Transverse colon (tissue), 4 donors: ENCODE measurements at regions not wholly inside any gene's neighbourhood (a gene's known extent, or its start where the extent isn't known, plus 50 kb on each side); places are given as distances from the start of the nearest gene placed in this dataset.

Source experiments
- DNase-seq: peaks from one replicate; pipeline ENCODE4 v3.0.0-alpha.2; 2019
- H3K27ac ChIP-seq, 4 donors: fragments of 200-600 bp; sonication (generic); 2 replicates each; pipeline ENCODE4 v1.5.1; 2016 to 2018; ENCODE audit warnings: inconsistent platforms in 4 of 4
- H3K27me3 ChIP-seq: fragments of 200-600 bp; sonication (generic); 2 replicates; pipeline ENCODE4 v1.5.1; 2017; ENCODE audit warnings: inconsistent platforms
- H3K36me3 ChIP-seq, 4 donors: fragments of 200-600 bp; sonication (generic); 2 replicates each; pipeline ENCODE4 v1.5.1; 2017 to 2019; ENCODE audit warnings: inconsistent platforms in 4 of 4
- H3K4me1 ChIP-seq, 4 donors: fragments of 200-600 bp; sonication (generic); 2 replicates each; pipeline ENCODE4 v1.5.1; 2017 to 2020; ENCODE audit warnings: inconsistent platforms in 4 of 4
- H3K4me3 ChIP-seq, 4 donors: fragments of 200-600 bp; sonication (generic); 1 replicate in 1 of 4; 2 replicates in 3 of 4; pipeline versions ENCODE4 v1.5.1 to v1.6.1; 2017 to 2019; ENCODE audit warnings: inconsistent platforms in 4 of 4
- H3K9me3 ChIP-seq, 2 donors: fragments of 200-600 bp; sonication (generic); 2 replicates each; pipeline ENCODE4 v1.5.1; 2017 to 2019; ENCODE audit warnings: inconsistent platforms in 2 of 2
- EP300 ChIP-seq: sonication (generic); formaldehyde crosslinking; IDR thresholded peaks from one replicate; pipeline ENCODE4 v1.6.1; 2017; ENCODE audit warnings: antibody characterized with exemption, low read depth
- POLR2A ChIP-seq: fragments of 450-650 bp; IDR thresholded peaks from one replicate; pipeline ENCODE4 v1.6.1; 2016; ENCODE audit warnings: antibody characterized with exemption, mild to moderate bottlenecking, moderate library complexity
- POLR2AphosphoS5 ChIP-seq, 3 donors: sonication (generic); formaldehyde crosslinking; IDR thresholded peaks; one replicate each; pipeline ENCODE4 v1.6.1; 2016; ENCODE audit warnings: antibody characterized with exemption in 3 of 3
- WGBS, 2 donors: methylation state at CpG; one replicate each; pipeline ENCODE4 v1.1.5; 2018; ENCODE audit warnings: low coverage in 1 of 2; 5-methylcytosine and 5-hydroxymethylcytosine counted together
- in situ Hi-C, 4 donors: fragments of 200-750 bp; cut with MboI; loops; one replicate each; pipeline versions ENCODE4 v1.15.0 to v1.15.1; 2017; ENCODE audit warnings: low sequenced_read_pairs in 3 of 4, low pct_ligation_motif_present in 1 of 4, low pct_unique_long_range_greater_than_20kb in 1 of 4
- intact Hi-C: fragments of 100-400 bp; cut with DNase I; formaldehyde crosslinking; loops from one replicate; pipeline ENCODE4 v1.15.1; 2023; ENCODE audit warnings: low total_unique reads
- TF ChIP-seq, protein P1 (sequence below), 5 experiments: fragments of 200-600 bp in 3 of 5; fragments of 450-650 bp in 2 of 5; sonication (generic) in 3 of 5; IDR thresholded peaks; 1 replicate in 2 of 5; 2 replicates in 3 of 5; pipeline ENCODE4 v1.5.1; 2016 to 2017; ENCODE audit warnings: antibody characterized with exemption in 5 of 5, inconsistent platforms in 3 of 5, mild to moderate bottlenecking in 2 of 5, moderate library complexity in 1 of 5

DNA sequence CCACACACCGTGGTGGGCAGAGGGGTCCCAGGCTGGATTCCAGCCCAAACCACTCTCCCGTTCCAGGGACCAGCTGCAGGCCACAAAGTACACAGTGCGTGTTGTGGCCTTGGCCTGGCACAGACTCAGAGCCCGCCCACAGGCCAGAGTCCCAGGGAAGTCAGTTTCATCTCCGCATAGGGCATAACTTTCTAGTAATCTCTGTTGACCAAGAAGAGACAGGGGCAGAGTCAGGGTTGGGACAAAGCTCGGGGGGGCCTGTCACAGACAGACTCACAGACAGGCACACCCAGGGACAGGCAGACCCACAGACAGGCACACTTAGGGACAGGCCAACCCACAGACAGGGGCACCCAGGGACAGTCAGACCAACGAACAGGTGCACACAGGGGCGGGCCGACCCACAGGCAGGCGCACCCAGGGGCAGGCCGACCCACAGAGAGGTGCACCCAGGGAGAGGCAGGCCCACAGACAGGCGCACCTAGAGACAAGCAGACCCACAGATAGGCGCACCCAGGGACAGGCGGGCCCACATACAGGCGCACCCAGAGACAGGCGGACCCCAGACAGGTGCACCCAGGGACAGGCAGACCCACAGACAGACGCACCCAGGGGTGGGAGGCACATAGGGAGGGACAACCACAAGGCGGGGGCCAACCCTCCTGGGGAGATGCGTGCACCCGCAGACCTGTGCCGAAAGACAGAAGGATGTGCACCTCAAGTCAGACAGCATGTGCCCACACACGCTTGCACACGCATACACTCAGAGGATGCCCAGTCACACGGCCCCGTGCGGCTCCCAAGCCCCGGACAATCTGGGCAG, 323.3 kb upstream of the RTL1 start:
- peaks cover 0 to 4% (median 0%) of the 10 kb centered on the region in 4 donors for H3K4me1 ChIP-seq
- DNase-seq = peak; percentile 31
- WGBS, 2 donors = 30 to 63% methylated on average over 2 to 25 of the region's 27 CpGs
- TF ChIP-seq, protein P1, sequence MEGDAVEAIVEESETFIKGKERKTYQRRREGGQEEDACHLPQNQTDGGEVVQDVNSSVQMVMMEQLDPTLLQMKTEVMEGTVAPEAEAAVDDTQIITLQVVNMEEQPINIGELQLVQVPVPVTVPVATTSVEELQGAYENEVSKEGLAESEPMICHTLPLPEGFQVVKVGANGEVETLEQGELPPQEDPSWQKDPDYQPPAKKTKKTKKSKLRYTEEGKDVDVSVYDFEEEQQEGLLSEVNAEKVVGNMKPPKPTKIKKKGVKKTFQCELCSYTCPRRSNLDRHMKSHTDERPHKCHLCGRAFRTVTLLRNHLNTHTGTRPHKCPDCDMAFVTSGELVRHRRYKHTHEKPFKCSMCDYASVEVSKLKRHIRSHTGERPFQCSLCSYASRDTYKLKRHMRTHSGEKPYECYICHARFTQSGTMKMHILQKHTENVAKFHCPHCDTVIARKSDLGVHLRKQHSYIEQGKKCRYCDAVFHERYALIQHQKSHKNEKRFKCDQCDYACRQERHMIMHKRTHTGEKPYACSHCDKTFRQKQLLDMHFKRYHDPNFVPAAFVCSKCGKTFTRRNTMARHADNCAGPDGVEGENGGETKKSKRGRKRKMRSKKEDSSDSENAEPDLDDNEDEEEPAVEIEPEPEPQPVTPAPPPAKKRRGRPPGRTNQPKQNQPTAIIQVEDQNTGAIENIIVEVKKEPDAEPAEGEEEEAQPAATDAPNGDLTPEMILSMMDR (IDR thresholded peaks at IDR 0.05) = no peak
- no peak for TF ChIP-seq EP300
- no peak for TF ChIP-seq POLR2A
- TF ChIP-seq POLR2AphosphoS5 (IDR thresholded peaks at IDR 0.05) = no peak
- in situ Hi-C loops = loop anchor here in 1 of 4 donors (25.0 kb wide), 1 partner anchor 365 kb away; no protein-coding TSS in a partner anchor
- H3K36me3 ChIP-seq = no peaks in the 10 kb centered on the region
- H3K9me3 ChIP-seq = no peaks in the 10 kb centered on the region
- no peak overlapping the region for H3K4me3 ChIP-seq
- no peak overlapping the region for H3K27ac ChIP-seq
- intact Hi-C loops = no loop called here
- no peaks in the 10 kb centered on the region for H3K27me3 ChIP-seq

DNA sequence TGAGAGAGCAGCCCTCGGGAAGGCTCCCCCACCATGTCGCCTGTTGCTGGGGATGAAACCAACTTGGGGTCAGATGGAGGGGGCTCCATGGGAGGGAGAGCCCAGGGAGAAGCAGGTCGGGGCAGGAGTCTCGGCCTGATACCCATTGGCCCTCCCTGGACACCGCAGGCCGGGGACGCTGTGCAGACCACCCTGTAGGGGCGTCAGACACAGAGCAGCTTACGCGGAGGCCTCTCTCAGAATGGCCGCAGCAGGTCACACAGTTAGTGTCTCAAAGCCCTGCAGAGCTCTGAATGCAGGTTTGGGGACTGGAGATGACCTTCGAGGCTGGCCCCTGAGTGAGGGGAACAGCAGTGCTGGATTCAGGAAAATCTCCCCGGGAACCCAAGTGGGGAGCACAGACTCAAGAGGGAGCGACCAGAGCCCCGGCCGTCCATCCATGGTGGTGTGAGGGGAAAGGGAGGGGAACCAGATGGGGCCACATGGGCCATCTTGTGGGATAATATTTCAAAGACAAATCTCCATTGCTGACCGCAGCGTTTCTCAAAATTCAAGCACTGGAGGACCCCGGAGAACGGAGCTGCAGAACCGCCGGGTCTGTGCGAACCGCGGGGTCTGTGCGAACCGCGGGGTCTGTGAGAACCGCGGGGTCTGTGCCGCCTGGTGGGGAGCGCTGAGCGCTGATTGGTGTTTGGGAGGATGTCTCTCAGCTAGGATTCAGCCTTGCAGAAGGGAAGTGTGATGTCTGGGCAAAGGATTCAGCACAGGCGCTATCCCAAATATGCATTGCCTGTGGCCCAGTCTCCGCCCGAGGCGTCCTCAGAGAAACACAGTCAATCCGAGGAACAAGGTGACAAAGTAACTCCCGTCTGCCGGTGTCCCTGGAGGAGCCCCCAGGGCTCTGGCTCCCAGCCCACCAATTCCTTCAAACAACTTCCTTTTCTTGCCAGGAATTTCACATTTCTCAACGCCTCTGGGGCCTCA, 324.4 kb upstream of the RTL1 start:
- Histone ChIP-seq H3K9me3 (no peaks in the 10 kb centered on the region), H3K4me1 (peaks cover 0 to 4% (median 0%) of the 10 kb centered on the region in 4 donors), H3K4me3 (no peak overlapping the region), H3K27me3 (no peaks in the 10 kb centered on the region), H3K27ac (no peak overlapping the region), H3K36me3 (no peaks in the 10 kb centered on the region)
- no peak for DNase-seq
- in situ Hi-C loops = loop anchor here in 1 of 4 donors (25.0 kb wide), 1 partner anchor 366 kb away; no protein-coding TSS in a partner anchor
- TF ChIP-seq POLR2A = no peak
- TF ChIP-seq EP300 = no peak
- TF ChIP-seq, protein P1 (IDR thresholded peaks at IDR 0.05) = no peak
- no peak for TF ChIP-seq POLR2AphosphoS5 (IDR thresholded peaks at IDR 0.05)
- 79 to 87% methylated on average over 10 to 41 of the region's 41 CpGs for WGBS, 2 donors
- intact Hi-C loops = no loop called here

DNA sequence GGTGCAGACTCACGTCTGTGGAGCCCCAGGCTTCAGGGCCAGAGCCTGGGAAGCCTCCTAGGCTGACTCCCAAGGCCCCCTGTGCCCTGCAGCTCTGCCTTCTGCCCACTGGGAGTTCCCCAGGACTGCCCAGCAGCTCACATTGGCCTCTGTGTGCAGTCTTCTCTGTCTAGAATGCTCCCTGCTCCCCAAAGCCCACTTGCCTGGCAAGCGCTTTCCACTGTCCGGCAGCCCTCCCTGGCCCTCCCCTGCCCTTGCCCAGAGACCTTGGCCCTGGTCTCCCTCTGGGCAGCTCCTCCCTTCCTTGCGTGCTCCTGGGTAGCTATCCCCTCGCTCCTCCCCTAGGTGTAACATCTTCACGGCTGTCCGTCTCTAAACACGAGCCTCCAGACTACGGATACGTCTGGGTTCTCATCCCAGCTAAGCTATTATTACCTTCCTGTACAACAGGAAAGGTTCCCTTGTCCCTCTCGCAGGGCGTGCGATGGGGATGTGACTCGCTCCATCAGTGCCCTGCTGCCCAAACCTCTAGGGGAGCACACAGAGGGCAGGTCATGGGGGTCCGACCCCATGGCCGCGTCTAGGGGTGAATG, 325.5 kb upstream of the RTL1 start:
- TF ChIP-seq POLR2AphosphoS5 (IDR thresholded peaks at IDR 0.05) = no peak
- TF ChIP-seq EP300 = no peak
- no peak for TF ChIP-seq POLR2A
- TF ChIP-seq, protein P1 (IDR thresholded peaks at IDR 0.05) = no peak
- no peaks in the 10 kb centered on the region for H3K36me3 ChIP-seq
- H3K9me3 ChIP-seq = no peaks in the 10 kb centered on the region
- peaks cover 0 to 4% (median 0%) of the 10 kb centered on the region in 4 donors for H3K4me1 ChIP-seq
- in situ Hi-C loops = loop anchor here in 1 of 4 donors (25.0 kb wide), 1 partner anchor 367 kb away; no protein-coding TSS in a partner anchor
- H3K27me3 ChIP-seq = no peaks in the 10 kb centered on the region
- no peak overlapping the region for H3K4me3 ChIP-seq
- 91 to 92% methylated on average over 7 to 17 of the region's 17 CpGs for WGBS, 2 donors
- no peak overlapping the region for H3K27ac ChIP-seq
- no peak for DNase-seq
- intact Hi-C loops = no loop called here
